ENCODE measurements at regions not wholly inside any gene's neighbourhood (a gene's known extent, or its start where the extent isn't known, plus 50 kb on each side); places are given as distances from the start of the nearest gene placed in this dataset.
"Not testable (repeated sequence)": the region's sequence is repeated elsewhere in the genome, so short reads cannot be mapped to it uniquely, and the experiment has no call there.

DNA sequence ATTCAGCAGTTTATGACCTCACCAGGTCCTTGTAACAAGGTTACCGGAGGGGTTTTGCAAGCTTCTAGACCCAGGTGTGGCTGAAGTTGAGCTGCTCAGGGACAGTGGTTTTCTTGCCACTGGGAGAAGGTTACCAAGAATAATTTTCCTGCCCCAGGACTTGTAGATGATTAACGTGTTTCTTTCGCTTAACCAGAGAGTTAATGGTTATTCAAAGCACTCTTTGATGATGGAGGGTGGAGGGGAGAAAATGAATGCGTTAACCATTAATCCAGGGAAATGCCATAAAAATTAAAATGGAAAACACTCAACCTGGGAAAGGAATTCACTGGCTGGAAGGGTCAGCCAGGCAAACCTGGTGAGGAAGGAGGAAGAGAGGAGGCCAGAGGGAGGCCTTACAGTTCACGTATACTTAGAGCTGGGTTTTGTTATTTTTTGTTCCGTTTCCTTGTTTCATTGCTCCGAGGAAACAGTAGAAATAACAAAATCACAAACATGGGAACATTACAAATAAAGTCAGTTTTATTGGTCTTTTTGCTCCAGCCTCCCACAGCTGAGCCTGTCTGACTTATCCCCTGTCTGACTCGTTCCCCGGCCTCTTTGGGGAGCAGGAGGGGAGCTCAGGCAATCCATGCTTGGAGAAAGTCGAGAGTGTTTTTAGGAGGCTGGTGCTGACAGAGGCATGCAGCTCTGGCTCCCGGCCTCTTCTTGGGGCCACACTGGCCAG lies 207.5 kb upstream of the IRF2BP2 start:
- H3K36me3 ChIP-seq (replicated peaks in 1 of 2; ENCODE audit: control insufficient read depth in 1 of 2, insufficient read depth in 2 of 2, low read length in 2 of 2); H3K9me3 ChIP-seq (ENCODE audit: low read length); CTCF ChIA-PET (ENCODE audit: low intra/inter-chr PET ratio, low total read pairs); BruUV-seq (replicated peaks); H4K20me1 ChIP-seq (ENCODE audit: insufficient read depth, low read length); H2AFZ ChIP-seq (ENCODE audit: low read length); in situ Hi-C loops (cut with HindIII; ENCODE audit: extremely low pct_ligation_motif_present, low pct_unique_long_range_greater_than_20kb); H3K79me2 ChIP-seq (ENCODE audit: insufficient read depth, low read length); H3K27me3 ChIP-seq (ENCODE audit: control insufficient read depth in 1 of 2, insufficient read depth in 2 of 2, low read length in 2 of 2); TF ChIP-seq EP300 (CRISPR knock-in tag; IDR thresholded peaks at IDR 0.05; ENCODE audit: borderline replicate concordance); SOX13 (IDR thresholded peaks at IDR 0.05): not testable (repeated sequence)
- DNase-seq (ENCODE audit: low spot score), result peak; percentile 97
- POLR2A ChIA-PET, result interaction anchor here (0.9 to 1.3 kb wide), 7 partner anchors 49 to 266 kb away, joined by 3 to 5 read pairs (median 3); partner anchors contain the start of gene IRF2BP2
- Histone ChIP-seq H3K4me1 (ENCODE audit: insufficient read depth, low read length) (peaks cover 37% of the 10 kb centered on the region), H3K9ac (ENCODE audit: insufficient read depth, low read depth, low read length) (peak overlapping the region; percentile 83), H3K4me2 (ENCODE audit: low read depth, low read length) (peak overlapping the region; percentile 75), H3K4me3 (replicated peaks in 1 of 3; ENCODE audit: insufficient read depth in 1 of 3, low read depth in 2 of 3, low read length in 3 of 3) (peak overlapping the region in 1 of 3 experiments; percentile 37; a peak in 2 of 6 replicates), H3K27ac (ENCODE audit: extremely low read length, insufficient read depth, low read length) (peak overlapping the region; percentile 95)
- ATAC-seq, result peak; percentile 78
- WGBS (ENCODE audit: low lambda C conversion rate), result 7% methylated on average over 9 of the region's 11 CpGs
- intact Hi-C loops (cut with micrococcal nuclease; ENCODE audit: unreplicated experiment), result loop anchor here (10.0 kb wide), 2 partner anchors 57 to 213 kb away; no protein-coding TSS in a partner anchor
- FAIRE-seq, result peak; percentile 94
- peak; percentile 46; the same call in 1 of the 2 replicates for TF ChIP-seq ARNTL (CRISPR knock-in tag; IDR thresholded peaks at IDR 0.05)
- peak; percentile 42; the same call in 1 of the 2 replicates for TF ChIP-seq PPARG (CRISPR knock-in tag; conservative IDR thresholded peaks at IDR 0.05)
- TF ChIP-seq KAT8 (CRISPR knock-in tag; IDR thresholded peaks at IDR 0.05), result peak; percentile 75
- TF ChIP-seq EP300 (IDR thresholded peaks at IDR 0.05; ENCODE audit: low read depth in 2 of 2, low read length in 2 of 2), result peak in 1 of 2 experiments; percentile 57; a peak in 2 of 4 replicates
- TF ChIP-seq TBX2 (CRISPR knock-in tag; IDR thresholded peaks at IDR 0.05; ENCODE audit: borderline replicate concordance), result 0 out of 2 replicates have a peak, but pooled peaks have one; percentile 27
- peak; percentile 12; the same call in 1 of the 2 replicates for TF ChIP-seq ZNF331 (CRISPR knock-in tag; IDR thresholded peaks at IDR 0.05)
- TF ChIP-seq ZNF652 (CRISPR knock-in tag; IDR thresholded peaks at IDR 0.05; ENCODE audit: borderline replicate concordance, low read depth), result 0 out of 2 replicates have a peak, but pooled peaks have one; percentile 56
- TF ChIP-seq FOXP1 (IDR thresholded peaks at IDR 0.05), result 0 out of 2 replicates have a peak, but pooled peaks have one; percentile 15
- TF ChIP-seq FOXP1 (CRISPR knock-in tag; IDR thresholded peaks at IDR 0.05), result peak; percentile 71
- 0 out of 2 replicates have a peak, but pooled peaks have one; percentile 46 for TF ChIP-seq PRDM15 (CRISPR knock-in tag; IDR thresholded peaks at IDR 0.05)
- peak; percentile 98 for TF ChIP-seq HNF1B (CRISPR knock-in tag; IDR thresholded peaks at IDR 0.05)
- TF ChIP-seq SOX13 (CRISPR knock-in tag; conservative IDR thresholded peaks at IDR 0.05 in 1 of 2, IDR thresholded peaks at IDR 0.05 in 1 of 2), result peak in 1 of 2 experiments; percentile 65; a peak in 2 of 4 replicates
- peak; percentile 33; the same call in 1 of the 2 replicates for TF ChIP-seq TARDBP (CRISPR knock-in tag; IDR thresholded peaks at IDR 0.05)
- peak; percentile 83; the same call in 1 of the 2 replicates for TF ChIP-seq MIXL1 (CRISPR knock-in tag; IDR thresholded peaks at IDR 0.05)
